OCI-LY1 (cell line): ENCODE measurements at regions not wholly inside any gene's neighbourhood (a gene's known extent, or its start where the extent isn't known, plus 50 kb on each side); places are given as distances from the start of the nearest gene placed in this dataset.

Experiments
- H2AFZ ChIP-seq: fragments of 200-600 bp; sonication (generic), shearing (Covaris generic); 2 replicates; pipeline ENCODE4 v1.6.0; 2014; ENCODE audit warnings: antibody characterized with exemption, mild to moderate bottlenecking, low read length
- H3F3A ChIP-seq: fragments of 200-600 bp; sonication (generic), shearing (Covaris generic); 2 replicates; pipeline ENCODE4 v1.6.0; 2014; ENCODE audit warnings: mild to moderate bottlenecking, antibody characterized with exemption, low read length, moderate library complexity; ENCODE audit not compliant: insufficient read depth
- H3K27ac ChIP-seq: fragments of 200-600 bp; sonication (generic); 2 replicates; pipeline ENCODE4 v1.5.1; 2014; ENCODE audit warnings: low read length, mixed run types, mild to moderate bottlenecking, low read depth; ENCODE audit not compliant: poor library complexity, severe bottlenecking
- H3K27me3 ChIP-seq: fragments of 200-600 bp; sonication (generic); 2 replicates; pipeline ENCODE4 v1.6.0; 2014; ENCODE audit warnings: antibody characterized with exemption, mild to moderate bottlenecking, low read length, moderate library complexity; ENCODE audit not compliant: insufficient read depth
- H3K36me3 ChIP-seq: fragments of 200-600 bp; sonication (generic); 2 replicates; pipeline ENCODE4 v1.6.1; 2014; ENCODE audit warnings: mild to moderate bottlenecking, antibody characterized with exemption, low read length, moderate library complexity, mixed read lengths; ENCODE audit not compliant: insufficient read depth
- H3K4me1 ChIP-seq: fragments of 200-600 bp; sonication (generic); 2 replicates; pipeline ENCODE4 v1.5.1; 2014; ENCODE audit warnings: mild to moderate bottlenecking, low read length, moderate library complexity; ENCODE audit not compliant: insufficient read depth, severe bottlenecking
- H3K4me2 ChIP-seq: fragments of 200-600 bp; sonication (generic), shearing (Covaris generic); 2 replicates; pipeline ENCODE4 v1.6.1; 2014; ENCODE audit warnings: low read length
- H3K4me3 ChIP-seq: fragments of 200-600 bp; sonication (generic); 2 replicates; pipeline ENCODE4 v1.5.1; 2014; ENCODE audit warnings: low read length, low read depth, mild to moderate bottlenecking, mixed read lengths; ENCODE audit not compliant: poor library complexity, severe bottlenecking
- H3K79me2 ChIP-seq: fragments of 200-600 bp; shearing (Covaris generic); 2 replicates; pipeline ENCODE4 v1.6.1; 2016; ENCODE audit warnings: mixed run types, low read length, mixed read lengths; ENCODE audit not compliant: insufficient read depth
- H3K9ac ChIP-seq: fragments of 200-600 bp; sonication (generic), shearing (Covaris generic); 2 replicates; pipeline ENCODE4 v1.6.1; 2014; ENCODE audit warnings: mild to moderate bottlenecking, low read length, mixed read lengths
- H3K9me2 ChIP-seq: fragments of 200-600 bp; sonication (generic), shearing (Covaris generic); 2 replicates; pipeline ENCODE4 v1.6.1; 2014; ENCODE audit warnings: low read depth, mild to moderate bottlenecking, low read length, mixed read lengths
- H3K9me3 ChIP-seq: fragments of 200-600 bp; shearing (Covaris generic); 2 replicates; pipeline ENCODE4 v1.6.1; 2014; ENCODE audit warnings: low read length, mixed read lengths
- H4K20me1 ChIP-seq: fragments of 200-600 bp; sonication (generic), shearing (Covaris generic); 2 replicates; pipeline ENCODE4 v1.6.0; 2016; ENCODE audit warnings: mild to moderate bottlenecking, low read length; ENCODE audit not compliant: insufficient read depth
- EZH2 ChIP-seq: fragments of 200-600 bp; sonication (generic), shearing (Covaris generic); IDR thresholded peaks from 2 replicates; pipeline ENCODE4 v1.8.0; 2017; ENCODE audit warnings: borderline replicate concordance, mixed run types, mild to moderate bottlenecking, antibody characterized with exemption, low read length, moderate library complexity, mixed read lengths
- TF ChIP-seq, protein P1 (sequence below): fragments of 200-600 bp; sonication (generic), shearing (Covaris generic); IDR thresholded peaks from 2 replicates; pipeline ENCODE4 v1.5.1; 2017; ENCODE audit warnings: mild to moderate bottlenecking, antibody characterized with exemption, low read length, moderate library complexity, mixed read lengths

DNA sequence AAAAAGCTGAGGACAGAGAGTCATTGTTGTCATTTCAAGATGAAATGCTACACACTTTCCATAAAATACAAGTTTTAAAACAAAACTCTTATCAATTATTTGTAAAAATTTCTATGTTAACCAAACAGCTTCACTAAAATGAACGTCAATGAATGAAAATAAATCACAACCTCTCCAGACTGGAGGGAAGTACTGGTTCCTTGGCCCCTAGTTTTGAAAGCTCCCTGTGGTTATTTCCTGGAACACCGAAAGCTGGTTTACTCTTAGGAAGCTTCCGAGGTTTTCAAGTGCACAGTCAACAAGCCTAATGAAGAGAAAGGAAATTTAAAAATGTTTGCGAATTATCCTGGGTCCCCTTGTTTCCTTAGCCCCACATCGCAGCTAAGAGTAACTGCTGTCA is 191.1 kb upstream of the TTC29 start:
- H3K27ac ChIP-seq = no peak overlapping the region
- H3F3A ChIP-seq = no peaks in the 10 kb centered on the region
- no peak overlapping the region for H3K4me2 ChIP-seq
- no peaks in the 10 kb centered on the region for H3K27me3 ChIP-seq
- H3K4me1 ChIP-seq = no peaks in the 10 kb centered on the region
- TF ChIP-seq, protein P1, sequence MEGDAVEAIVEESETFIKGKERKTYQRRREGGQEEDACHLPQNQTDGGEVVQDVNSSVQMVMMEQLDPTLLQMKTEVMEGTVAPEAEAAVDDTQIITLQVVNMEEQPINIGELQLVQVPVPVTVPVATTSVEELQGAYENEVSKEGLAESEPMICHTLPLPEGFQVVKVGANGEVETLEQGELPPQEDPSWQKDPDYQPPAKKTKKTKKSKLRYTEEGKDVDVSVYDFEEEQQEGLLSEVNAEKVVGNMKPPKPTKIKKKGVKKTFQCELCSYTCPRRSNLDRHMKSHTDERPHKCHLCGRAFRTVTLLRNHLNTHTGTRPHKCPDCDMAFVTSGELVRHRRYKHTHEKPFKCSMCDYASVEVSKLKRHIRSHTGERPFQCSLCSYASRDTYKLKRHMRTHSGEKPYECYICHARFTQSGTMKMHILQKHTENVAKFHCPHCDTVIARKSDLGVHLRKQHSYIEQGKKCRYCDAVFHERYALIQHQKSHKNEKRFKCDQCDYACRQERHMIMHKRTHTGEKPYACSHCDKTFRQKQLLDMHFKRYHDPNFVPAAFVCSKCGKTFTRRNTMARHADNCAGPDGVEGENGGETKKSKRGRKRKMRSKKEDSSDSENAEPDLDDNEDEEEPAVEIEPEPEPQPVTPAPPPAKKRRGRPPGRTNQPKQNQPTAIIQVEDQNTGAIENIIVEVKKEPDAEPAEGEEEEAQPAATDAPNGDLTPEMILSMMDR = no peak
- no peak for TF ChIP-seq EZH2
- no peaks in the 10 kb centered on the region for H4K20me1 ChIP-seq
- no peak overlapping the region for H3K4me3 ChIP-seq
- H3K79me2 ChIP-seq = no peaks in the 10 kb centered on the region
- no peaks in the 10 kb centered on the region for H3K36me3 ChIP-seq
- H3K9ac ChIP-seq = no peak overlapping the region
- H3K9me3 ChIP-seq = no peaks in the 10 kb centered on the region
- H3K9me2 ChIP-seq = no peaks in the 10 kb centered on the region
- H2AFZ ChIP-seq = no peak overlapping the region

DNA sequence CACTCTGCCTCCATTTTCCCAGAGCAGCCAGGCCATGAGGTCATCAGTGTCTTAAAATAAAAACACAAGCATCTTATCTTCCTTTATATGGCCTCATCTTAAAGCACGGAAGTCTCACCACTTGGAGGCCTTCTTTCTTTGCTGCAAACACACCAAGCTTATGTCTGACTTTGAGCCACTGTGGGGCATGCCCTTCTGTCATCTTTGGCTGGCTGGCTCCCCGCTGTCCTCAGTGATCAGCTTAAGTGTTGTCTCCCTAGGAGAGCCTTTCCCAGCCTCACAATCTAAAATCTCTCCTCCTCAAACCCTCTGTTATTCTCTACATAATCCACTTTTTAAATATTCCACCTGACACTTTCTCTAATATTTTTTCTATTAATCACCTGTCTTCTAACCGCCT is 191.6 kb upstream of the TTC29 start:
- Histone ChIP-seq H4K20me1 (no peaks in the 10 kb centered on the region), H3K9me3 (no peaks in the 10 kb centered on the region), H3K4me1 (no peaks in the 10 kb centered on the region), H2AFZ (no peak overlapping the region), H3K9me2 (no peaks in the 10 kb centered on the region), H3K27ac (no peak overlapping the region), H3K27me3 (no peaks in the 10 kb centered on the region), H3F3A (no peaks in the 10 kb centered on the region), H3K9ac (no peak overlapping the region), H3K36me3 (no peaks in the 10 kb centered on the region), H3K79me2 (no peaks in the 10 kb centered on the region), H3K4me2 (no peak overlapping the region), H3K4me3 (no peak overlapping the region)
- no peak for TF ChIP-seq EZH2

DNA sequence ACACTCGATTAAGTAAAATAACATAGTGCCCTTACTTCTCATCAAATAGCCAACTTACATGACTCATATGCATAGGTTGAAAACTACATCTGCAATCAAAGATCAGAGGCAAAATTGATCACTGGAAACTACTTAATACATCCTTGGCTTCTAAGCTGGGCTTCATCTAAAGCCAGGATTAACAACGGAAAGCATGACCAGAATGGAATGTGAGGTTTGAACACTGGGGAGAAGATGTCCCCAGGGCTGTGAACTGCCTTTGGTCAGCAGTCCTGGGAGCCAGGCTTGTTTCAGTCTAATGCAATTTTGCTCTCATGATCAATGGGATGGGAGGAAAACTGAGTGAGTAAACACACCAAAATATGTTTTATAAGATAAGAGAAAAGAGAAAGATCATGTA is 192.5 kb upstream of the TTC29 start:
- Histone ChIP-seq H2AFZ (no peak overlapping the region), H3F3A (no peaks in the 10 kb centered on the region), H3K4me3 (no peak overlapping the region), H3K9me3 (no peaks in the 10 kb centered on the region), H3K9me2 (no peaks in the 10 kb centered on the region), H3K9ac (no peak overlapping the region), H3K27ac (no peak overlapping the region), H3K4me1 (no peaks in the 10 kb centered on the region), H3K36me3 (no peaks in the 10 kb centered on the region), H3K79me2 (no peaks in the 10 kb centered on the region), H3K27me3 (no peaks in the 10 kb centered on the region), H3K4me2 (no peak overlapping the region), H4K20me1 (no peaks in the 10 kb centered on the region)
- TF ChIP-seq, protein P1 = no peak
- TF ChIP-seq EZH2 = no peak

DNA sequence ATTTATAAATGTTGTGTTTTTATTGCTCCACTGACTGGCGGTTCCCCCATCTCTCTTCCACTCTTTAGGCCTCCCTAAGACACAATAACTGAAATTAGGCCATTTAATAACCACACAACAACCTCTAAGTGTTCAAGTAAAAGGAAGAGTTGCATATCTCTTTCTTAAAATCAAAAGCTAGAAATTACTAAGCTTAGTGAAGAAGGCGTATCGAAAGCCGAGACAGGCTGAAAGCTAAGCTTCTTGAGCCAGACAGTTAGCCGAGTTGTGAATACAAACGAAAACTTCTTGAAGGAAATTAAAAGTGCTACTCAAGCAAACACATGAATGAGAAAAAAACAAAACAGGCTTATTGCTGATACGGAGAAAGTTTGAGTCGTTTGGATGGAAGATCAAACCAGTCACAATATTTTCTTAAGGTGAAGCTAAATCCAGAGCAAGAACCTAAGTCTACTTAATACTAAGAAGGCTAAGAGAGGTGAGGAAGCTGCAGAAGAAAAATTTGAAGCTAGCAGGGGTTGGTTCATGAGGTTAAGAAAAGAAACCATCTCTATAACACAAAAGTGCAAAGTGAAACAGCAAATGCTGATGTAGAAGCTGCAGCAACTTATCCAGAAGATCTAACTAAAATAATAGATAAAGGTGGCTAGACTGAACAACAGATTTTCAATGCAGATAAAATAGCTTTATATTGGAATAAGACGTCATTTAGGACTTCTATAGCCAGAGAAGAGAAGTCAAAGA is 194.0 kb upstream of the TTC29 start:
- no peak overlapping the region for H3K4me2 ChIP-seq
- H4K20me1 ChIP-seq = no peaks in the 10 kb centered on the region
- H3F3A ChIP-seq = no peaks in the 10 kb centered on the region
- no peaks in the 10 kb centered on the region for H3K36me3 ChIP-seq
- no peaks in the 10 kb centered on the region for H3K79me2 ChIP-seq
- no peak overlapping the region for H3K27ac ChIP-seq
- no peak overlapping the region for H3K9ac ChIP-seq
- H3K9me3 ChIP-seq = no peaks in the 10 kb centered on the region
- H3K9me2 ChIP-seq = no peaks in the 10 kb centered on the region
- TF ChIP-seq EZH2 = no peak
- TF ChIP-seq, protein P1 = no peak
- no peaks in the 10 kb centered on the region for H3K4me1 ChIP-seq
- H3K27me3 ChIP-seq = no peaks in the 10 kb centered on the region
- H3K4me3 ChIP-seq = no peak overlapping the region
- no peak overlapping the region for H2AFZ ChIP-seq
